NCI-H526 treated with DMSO at 0.1 percent for 48 hours (cell line): ENCODE measurements at regions not wholly inside any gene's neighbourhood (a gene's known extent, or its start where the extent isn't known, plus 50 kb on each side); places are given as distances from the start of the nearest gene placed in this dataset.

Experiments
- DNase-seq: peaks from one replicate; lab custom pipeline; 2025; lab: John Stamatoyannopoulos, UW

DNA sequence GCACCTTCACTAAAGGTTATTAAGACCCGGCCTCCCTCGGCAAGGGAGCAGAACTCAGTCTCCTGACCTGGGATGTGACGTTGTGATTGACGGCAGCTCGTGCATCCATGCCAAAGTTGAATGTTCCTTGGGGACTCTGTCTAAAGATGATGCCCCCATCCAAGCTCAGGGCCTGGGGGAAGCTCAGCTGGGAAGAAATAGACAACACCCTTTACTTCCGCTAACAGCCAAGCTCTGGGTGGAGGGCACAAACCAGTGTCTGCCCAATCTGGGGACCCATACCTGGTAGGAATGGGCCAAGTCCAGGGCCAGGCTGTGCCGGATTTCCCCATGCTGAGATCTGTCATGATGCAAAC, 95.4 kb downstream of the RMI2 start:
- no peak for DNase-seq

DNA sequence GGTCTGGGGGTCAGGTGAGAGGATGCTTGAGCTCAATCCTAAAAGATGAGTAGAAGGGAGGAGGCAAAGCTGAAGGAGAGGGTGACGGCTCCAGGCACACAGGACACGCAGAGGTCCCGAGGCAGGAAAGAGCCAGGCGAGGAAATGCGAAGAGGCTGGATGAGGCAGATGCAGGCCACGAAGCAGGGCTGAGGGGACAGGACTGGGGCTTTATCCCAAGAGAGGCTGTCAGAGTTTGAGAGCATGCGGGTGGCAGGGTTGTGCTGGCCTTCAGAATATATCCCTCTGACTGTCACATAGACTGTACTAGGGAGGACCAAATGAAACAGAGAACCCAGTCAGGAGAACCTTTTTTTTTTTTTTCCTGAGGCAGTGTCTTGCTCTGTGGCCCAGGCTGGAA, 100.2 kb downstream of the RMI2 start:
- no peak for DNase-seq

DNA sequence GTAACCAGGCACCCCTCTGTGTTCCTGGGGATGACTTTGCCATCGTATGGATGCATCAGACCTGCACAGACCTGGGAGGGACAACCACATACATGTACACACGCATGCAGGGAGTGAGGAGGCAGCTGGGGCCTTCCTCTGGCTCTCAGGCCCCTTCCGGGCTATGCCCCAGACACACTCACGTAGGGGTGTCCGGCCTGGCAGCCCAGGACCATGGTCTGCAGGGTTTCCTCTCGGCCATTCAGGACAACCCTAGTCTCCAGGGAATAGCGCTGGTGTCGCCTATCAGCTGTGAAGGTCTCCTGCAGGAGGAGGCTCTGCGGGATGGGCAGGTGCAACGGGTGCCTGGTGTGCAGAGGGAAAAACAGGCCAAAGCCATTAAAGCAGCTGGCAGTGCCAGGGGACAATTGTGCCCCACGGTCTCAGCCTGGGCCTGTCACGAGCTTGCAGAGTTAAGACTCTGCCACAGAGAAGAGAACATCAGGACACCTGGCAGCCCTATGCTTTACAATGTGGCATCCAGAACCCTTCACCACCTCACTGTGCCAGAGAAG, 101.4 kb downstream of the RMI2 start:
- no peak for DNase-seq

DNA sequence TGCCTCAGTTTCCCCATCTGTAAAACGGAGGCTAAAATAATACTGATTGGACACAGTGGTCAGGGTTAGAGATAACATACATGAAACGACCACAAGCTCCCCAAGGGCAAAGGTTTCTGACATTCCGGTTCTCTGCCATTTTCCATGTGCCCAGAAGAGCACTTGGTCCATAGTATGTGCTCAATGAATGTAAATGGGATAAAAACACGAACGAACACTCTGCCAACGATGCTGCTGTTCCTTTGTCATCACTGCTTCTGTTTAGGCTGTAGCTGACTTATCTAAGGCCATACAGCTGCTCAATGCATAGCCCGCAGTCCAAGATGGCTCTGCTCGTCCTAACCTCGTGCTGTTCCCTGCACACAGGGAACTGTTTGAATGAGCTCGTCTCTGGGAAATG, 102.0 kb downstream of the RMI2 start:
- no peak for DNase-seq

- no peak for DNase-seq
These were observed 102.6 kb downstream of the RMI2 start for GRCh38 chr16:11447836-11448235.

DNA sequence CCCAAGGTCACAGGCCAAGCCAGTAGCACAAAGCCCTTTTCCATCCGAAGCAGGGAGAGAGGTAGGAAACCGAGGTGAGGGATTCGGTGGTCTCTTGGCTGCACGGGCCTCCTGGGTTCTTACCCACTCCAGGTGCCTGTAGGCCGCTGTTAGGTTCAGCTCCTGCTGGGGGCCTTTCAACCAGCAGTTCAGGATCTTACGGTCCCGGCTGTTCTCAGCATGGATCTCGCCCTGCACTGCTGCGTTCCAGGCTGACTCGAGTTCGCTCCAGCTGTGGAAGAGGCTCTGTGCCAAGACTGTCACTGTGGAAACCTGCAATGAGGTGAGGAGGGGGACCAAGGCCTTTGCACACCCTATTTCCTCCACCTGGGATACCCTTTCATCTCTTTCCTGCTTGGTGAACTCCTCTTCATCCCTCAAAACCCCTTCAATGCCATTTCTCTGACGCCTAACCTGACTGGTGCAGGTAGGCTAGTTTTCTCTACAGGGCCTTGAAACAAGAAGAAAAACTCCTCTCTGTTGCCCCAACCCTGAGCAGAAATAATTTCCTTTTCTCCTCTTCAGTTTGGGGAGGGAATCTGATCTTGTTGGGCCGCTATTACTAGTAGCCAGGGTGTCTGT, 103.6 kb downstream of the RMI2 start:
- no peak for DNase-seq

GRCh38 chr16:11449716-11450115, 104.5 kb downstream of the RMI2 start:
- no peak for DNase-seq

DNA sequence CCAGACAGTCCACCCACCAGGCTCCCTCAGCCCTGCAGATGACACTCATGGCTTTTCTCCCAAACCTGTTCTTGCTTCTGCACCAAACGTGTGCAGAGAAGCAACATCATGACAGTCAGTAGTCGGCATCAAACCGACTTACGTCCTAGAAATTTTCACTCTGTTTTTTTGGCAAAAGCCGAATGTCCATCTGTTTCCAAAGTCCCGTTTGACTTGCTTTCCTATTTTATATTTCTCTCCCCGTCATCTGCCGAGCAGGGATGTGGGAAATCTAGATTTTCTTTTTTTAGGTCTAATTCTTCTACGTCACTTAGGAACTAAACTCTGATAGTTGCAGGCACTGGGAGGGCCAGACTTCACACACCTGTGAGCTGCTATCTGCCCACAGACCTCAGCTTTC, 104.9 kb downstream of the RMI2 start:
- no peak for DNase-seq

DNA sequence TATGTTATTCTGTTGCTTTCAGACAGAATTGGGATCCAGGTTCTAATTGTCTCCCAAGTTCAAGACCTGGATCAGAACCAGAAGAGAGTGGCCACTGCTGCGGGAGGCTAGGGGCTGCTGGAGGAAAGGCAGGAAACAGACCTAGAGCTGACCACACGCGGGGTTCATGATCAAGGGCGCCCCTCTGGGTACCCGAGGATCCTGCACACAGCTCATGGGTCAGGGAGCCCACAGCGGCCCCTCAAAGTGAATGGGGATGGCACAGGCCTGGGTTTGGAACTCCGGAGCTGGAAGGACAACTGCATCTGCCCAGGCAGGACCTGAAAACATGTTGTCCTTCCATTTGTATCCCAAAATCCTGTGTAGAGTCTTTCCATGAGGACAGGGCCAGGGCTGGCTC, 107.0 kb downstream of the RMI2 start:
- no peak for DNase-seq

DNA sequence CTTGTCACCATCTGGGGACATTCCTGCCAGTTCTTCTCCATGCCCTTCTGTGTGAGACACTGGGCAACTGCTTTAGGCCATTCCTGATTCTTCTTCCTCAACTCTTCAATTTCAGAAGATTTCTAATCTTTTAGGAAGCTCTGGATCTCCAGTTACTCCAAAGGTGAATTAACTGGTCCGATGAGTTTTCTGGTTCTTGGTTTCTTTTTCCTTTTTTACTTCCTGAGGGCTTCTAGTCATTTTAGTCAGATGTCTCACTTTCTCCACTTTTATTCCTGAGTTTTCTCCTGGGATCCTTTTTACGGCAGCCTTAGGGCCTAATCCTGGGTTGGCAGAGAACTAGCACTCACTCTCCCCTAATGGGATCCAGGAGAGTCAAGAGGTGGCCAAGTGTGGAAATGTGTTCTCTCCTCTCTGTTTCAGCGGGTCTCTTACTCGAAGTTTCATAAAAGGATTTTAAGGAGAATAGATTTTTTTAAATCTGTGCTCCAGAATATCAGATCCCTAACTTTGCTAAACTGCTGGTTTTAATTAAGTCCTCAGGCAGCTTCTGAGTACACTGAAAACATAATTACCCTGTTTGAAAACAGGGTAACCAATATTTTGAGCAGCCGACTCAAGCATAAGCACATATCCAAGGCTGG, 107.6 kb downstream of the RMI2 start:
- DNase-seq, result no peak

DNA sequence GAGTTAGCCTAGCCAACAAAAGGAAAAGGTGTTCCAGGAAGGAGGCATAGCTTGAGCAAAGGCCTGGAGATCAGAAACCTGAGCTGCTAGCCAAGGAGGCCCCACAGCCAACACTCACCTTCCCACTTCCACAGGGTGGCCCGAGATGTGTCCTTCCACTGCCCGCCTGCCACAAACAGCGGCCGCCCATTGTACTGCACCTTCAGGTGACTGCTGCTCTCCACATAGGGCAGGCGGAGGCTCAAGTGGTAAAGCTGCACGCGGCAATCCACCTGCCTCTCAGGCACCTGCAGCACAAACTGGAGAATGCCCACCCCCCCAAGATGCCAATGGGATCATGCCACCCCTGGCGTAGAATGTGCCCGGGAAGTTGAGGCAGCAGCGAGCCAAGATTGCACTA, 111.5 kb downstream of the RMI2 start:
- no peak for DNase-seq

GRCh38 chr16:11459722-11460121, 114.5 kb downstream of the RMI2 start:
- DNase-seq, result no peak

DNA sequence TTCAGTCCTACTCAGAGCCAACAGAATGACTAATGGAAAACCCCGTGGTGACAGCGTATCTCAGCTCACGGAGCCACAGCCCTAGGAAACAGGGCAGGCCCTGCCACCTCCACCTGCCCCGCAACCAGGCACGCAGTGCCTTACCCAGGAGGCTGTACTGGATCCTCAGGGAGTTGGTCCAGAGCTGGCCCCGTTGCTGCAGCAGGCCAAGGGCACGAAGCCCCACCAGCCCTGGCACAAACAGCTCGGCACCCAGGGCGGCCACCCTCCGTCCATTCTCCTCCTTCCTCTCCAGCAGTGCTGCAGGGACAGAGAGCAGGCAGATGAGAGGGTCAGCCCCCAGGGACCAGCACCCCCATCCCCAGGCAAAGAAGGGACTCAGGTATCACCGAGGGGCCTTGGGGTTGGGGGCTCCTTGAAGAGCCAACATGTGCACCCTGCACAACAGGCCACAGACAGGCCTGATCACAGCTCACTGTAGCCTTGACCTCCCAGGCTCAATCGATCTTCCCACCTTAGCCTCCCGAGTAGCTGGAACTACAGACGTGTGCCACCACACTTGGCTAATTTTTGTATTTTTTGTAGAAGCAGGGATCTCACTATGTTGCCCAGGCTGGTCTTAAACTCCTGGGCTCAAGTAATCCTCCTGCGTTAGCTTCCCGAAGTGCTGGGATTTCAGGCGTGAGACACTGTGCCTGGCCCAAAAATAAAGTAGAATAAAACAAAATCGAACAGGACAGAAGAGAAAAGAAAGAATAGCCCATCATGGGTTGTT, 115.7 kb downstream of the RMI2 start:
- no peak for DNase-seq

DNA sequence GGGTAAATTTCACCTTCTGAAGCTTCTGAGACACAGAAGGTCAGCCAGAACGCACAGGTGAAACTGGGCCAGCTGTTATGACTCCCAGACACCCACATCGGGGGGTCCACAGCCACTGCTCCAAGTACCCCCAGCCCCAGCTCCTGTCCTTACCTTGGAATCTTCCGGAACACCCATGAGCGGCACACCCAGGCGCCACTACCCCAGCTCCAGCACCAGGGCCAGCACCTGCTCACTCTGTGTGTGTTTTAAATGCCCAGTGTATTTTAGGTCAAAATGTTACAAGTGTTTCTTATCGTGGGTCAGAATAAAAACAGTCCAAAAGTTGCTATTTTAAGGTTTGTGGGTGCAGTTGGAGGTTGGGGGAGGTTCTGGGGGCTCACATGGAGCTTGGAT, 116.3 kb downstream of the RMI2 start:
- DNase-seq, result no peak

DNA sequence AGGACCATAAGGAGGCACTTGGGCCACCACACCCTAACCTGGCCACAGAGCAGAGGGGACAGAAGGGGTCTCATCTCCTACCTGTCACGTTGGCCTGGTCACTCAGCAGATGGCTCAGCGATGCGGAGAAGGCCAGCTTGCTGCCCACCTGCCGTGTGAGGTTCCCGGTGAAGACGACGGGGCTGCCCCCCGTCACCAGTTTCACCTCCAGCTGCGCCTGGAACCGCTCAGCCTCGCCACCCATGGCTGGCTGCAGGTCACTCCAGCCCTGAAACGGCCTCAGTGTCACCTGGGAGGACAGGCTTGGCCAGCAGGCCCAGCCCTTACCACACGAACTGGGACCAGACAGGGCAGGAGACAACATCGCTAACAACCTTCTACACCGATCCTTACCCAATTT, 116.8 kb downstream of the RMI2 start:
- DNase-seq, result no peak

DNA sequence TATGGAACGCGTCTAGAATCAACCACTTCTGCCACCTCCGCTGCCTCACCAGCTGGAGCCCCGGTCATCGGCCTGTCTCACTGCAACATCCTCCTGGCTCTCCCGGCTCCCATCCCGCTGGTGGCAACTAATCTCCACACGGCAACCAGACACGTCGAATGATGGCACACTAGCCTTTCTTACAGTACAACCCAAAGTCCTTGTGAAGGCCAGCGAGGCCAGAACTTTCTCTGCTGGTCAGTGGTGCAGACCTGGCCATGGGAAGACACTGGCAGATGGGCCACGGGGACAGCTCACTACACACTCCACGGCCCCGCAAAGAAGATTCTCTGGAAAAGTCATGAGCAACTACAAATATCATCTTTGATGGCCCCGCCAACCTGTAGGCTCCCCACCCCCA, 117.6 kb downstream of the RMI2 start:
- no peak for DNase-seq

DNA sequence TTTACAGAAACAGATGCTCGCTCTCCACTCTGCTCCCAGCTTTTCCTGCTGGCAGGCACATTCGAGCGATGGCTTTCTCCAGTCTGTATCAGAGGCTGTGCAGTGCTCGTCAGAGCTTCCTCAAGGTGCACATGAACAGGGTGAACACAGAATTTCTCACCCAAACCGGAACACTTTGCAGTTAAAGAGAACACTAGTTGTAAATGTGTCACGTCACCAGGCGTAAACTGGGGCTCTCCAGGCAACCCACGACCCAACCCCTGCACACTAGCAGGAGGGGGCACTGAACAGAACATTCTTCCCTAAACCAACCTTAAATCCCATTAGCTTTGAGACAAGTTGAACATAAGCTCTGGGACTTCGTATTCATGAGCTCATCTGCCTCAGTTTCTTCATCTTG, 119.0 kb downstream of the RMI2 start:
- DNase-seq, result no peak

- no peak for DNase-seq
These were observed 120.4 kb downstream of the RMI2 start for GRCh38 chr16:11465675-11466074.

- DNase-seq, result no peak
These were observed 115.9 kb downstream of the LITAF start for GRCh38 chr16:11470676-11471415.

- no peak for DNase-seq
These were observed 115.2 kb downstream of the LITAF start for GRCh38 chr16:11471548-11471947.

GRCh38 chr16:11472410-11472809, 114.3 kb downstream of the LITAF start:
- no peak for DNase-seq

DNA sequence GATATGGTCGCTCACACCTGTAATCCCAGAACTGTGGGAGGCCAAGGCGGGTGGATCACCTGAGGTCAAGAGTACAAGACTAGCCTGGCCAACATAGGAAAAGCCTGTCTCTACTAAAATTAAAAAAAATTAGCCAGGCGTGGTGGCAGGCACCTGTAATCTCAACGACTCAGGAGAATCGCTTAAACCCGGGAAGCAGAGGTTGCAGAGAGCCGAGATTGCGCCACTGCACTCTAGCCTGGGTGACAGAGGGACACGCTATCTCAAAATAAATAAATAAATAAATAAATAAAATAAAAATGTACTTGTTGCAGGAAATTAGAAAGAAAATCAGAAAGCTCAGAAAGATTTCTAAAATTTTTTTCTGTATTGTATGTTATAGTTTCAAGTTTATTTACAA, 113.9 kb downstream of the LITAF start:
- DNase-seq, result no peak

DNA sequence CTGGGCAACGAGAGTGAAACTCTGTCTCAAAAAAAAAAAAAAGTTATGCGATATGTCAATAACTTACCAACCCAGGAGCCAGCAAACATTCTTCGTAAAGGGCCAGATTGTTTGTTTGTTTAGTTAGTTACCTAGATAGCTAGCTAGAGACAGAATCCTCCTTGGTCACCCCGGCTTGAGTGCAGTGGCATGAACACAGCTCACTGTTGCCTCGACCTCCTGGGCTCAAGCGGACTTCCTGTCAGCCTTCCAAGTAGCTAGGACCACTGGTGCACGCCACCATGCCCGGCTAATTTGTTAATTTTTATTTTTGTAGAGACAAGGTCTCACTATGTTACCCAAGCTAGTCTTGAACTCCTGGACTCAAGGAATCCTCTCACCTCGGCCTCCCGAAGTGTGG, 113.0 kb downstream of the LITAF start:
- DNase-seq, result no peak
